ENCODE measurements at regions not wholly inside any gene's neighbourhood (a gene's known extent, or its start where the extent isn't known, plus 50 kb on each side); places are given as distances from the start of the nearest gene placed in this dataset.

- no peak for DNase-seq
Observed at GRCh38 chr6:14258695-14259593, 141.4 kb downstream of the CD83 start.

DNA sequence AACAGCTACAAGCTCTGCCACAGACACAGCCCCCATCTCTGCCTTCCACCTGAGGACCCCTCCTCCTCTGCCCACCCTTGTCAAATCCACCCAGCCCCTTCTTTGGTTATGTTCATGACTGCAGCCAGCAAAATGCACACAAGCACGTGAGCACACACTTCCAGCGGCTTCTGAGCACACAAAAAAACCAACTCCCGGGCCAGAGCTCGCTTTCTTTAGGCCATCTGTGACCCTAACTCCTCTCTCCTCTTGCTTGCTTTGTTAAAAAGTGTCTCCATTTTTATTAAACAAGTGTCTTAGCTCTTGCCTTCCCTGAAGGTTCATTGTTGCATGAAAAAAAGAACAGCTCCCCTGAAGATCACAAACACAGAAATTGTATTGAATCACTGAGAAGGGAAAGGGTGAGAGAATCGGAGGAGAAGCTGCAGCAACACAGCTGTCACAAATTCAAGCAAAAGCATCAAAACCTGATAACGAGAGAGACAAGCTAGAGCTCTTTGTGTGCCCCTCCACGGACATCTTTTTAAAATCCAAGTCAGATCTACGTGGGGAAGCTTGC lies 142.1 kb downstream of the CD83 start:
- DNase-seq: no peak

DNA sequence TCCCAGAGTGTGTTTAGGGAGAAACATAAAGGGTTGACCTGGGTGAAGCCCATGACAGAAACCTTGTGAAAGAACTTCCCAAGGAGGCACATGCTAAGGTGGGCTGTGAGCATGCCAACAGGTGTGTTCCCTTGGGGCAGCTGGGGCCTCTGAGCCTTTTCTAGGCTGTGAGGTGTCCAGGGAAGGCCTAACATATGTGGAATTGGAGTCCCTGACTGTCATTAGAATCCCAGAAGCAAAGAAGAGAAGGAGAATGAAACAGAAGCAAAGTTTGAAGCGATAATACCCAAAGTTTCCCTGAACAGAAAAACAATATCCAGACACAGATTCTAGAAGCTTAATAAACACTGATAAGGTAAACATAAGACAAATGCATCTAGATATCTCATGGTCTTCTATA lies 143.3 kb downstream of the CD83 start:
- DNase-seq: no peak

GRCh38 chr6:14263881-14264424 lies 146.4 kb downstream of the CD83 start:
- no peak for DNase-seq

GRCh38 chr6:14265049-14266021 lies 147.8 kb downstream of the CD83 start:
- no peak for DNase-seq

GRCh38 chr6:14266266-14266665 lies 148.7 kb downstream of the CD83 start:
- no peak for DNase-seq

- DNase-seq: no peak
Observed at GRCh38 chr6:14267885-14268660, 150.5 kb downstream of the CD83 start.

DNA sequence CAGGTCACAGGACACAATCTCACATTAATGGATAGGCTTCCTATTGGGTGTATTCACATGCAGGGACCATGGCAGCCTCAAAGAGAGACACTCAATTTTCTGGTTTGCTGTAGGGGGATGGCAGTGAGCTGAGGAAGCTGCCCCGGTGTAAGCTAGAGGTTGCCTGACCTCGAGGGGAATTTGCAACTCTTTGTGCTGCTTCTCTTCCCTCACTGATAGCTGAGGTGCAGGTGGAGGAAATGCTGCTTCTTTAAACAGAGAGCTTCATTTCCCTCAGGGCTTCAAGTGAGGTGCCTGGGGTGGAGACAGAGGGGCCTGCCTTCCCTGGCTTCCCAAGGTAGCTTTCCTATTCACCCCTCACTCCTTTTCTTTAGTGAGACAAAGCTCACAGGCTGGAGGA lies 151.9 kb downstream of the CD83 start:
- no peak for DNase-seq

- no peak for DNase-seq
Observed at GRCh38 chr6:14270142-14270893, 152.7 kb downstream of the CD83 start.

- peak; percentile 39 for DNase-seq
Observed at GRCh38 chr6:14270925-14271788, 153.6 kb downstream of the CD83 start.

DNA sequence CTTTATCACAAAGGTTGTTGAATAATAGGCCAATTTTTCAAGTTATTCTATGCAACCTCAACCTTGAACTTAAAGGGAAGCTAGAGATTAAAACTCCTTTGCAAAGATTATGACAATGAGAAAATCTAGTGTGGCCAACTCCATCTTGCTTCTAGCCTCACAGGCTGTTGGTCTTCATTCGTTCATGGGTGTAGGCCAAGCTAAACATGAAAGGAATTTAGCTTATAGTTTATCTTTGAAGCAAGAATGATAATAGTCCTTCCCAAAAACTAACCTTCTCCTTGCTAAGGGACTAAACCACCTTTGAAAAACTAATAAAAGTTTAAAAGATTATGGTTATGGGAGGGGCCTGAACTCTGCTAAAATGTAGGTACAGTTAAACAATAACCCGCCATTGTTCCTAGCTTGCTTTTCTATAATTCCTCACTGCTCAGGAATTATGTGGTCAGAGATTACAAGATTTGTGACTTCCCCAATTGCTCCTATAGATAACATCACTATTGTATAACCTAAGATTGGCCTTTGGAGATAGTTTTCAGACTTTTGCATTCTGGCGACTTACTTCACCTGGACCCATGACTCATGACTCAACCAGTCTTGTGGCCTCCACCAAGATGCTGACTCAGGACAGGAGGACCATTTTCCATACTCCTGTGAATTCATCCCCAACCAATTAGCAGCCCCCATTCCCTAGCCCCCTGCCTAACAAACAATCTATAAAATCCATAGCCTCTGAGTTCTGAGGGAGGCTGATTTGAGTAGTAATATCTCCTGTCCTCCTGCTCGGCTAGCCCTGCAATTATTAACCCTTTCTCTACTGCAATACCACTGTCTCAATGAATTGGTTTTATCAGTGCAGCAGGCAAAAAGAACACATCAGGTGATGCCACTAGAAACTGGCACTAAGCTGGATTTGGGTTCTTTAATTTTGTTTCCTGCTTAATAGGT lies 154.5 kb downstream of the CD83 start:
- DNase-seq: no peak

GRCh38 chr6:14272737-14273085 lies 155.1 kb downstream of the CD83 start:
- no peak for DNase-seq

DNA sequence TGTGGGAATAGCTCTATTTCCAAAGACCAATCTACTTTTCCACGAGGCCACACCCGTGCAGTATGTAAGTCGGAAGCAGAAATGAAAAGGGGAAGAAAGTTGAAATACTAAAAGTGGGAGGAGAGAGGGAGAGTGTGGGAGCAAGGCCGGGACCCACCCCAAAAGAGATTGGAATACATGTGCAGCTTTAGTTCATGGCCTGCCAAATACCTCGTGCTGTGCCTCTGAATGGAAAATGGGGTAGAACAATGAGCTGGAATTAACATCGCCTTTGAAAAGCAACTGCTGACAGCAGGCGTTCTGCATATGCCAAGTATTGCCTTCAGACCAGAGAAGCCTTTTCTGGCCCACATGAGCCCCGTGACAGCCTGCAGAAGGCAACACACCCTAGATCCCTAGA lies 155.6 kb downstream of the CD83 start:
- no peak for DNase-seq

DNA sequence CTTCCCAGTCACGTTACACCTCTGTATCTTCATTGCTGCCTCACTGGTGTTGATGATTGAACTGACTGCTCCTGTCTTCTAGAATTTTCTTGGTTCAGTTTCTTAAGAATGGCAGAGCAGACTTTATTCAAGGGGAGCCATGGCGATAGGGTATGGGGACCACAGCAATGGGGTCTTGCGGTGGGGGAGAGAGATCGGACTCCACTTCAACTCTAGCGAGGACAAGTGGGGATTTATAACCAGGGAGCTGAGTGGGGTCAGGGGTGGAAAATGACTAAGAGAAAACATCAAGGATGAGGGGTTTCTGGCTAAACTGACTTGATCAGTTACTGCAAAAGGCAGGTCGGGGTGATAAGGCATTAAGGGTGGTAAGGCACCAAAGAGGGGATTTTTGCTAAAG lies 156.4 kb downstream of the CD83 start:
- no peak for DNase-seq

- DNase-seq: no peak
Observed at GRCh38 chr6:14274546-14275492, 157.2 kb downstream of the CD83 start.

GRCh38 chr6:14275493-14275851 lies 157.9 kb downstream of the CD83 start:
- DNase-seq: no peak

GRCh38 chr6:14276071-14276470 lies 158.5 kb downstream of the CD83 start:
- no peak for DNase-seq
